B cell (primary cell): ENCODE measurements at regions not wholly inside any gene's neighbourhood (a gene's known extent, or its start where the extent isn't known, plus 50 kb on each side); places are given as distances from the start of the nearest gene placed in this dataset.

Experiments used
- ATAC-seq: fragments of 200-7000 bp; cut with Tn5 transposase; one replicate; pipeline ENCODE4 v1.10.0; 2021; ENCODE audit warnings: low read depth, mild to moderate bottlenecking, moderate number of reproducible peaks, moderate library complexity
- CTCF ChIA-PET: fragments of 350-600 bp; sonication (Branson Sonifier 250); formaldehyde crosslinking; loops from one replicate; lab custom pipeline; 2021; ENCODE audit warnings: antibody characterized with exemption, inconsistent platforms; lab: Charles Lee
- POLR2A ChIA-PET: fragments of 350-600 bp; sonication (Branson Sonifier 250); formaldehyde crosslinking; loops from one replicate; lab custom pipeline; 2021; ENCODE audit warnings: antibody characterized with exemption; lab: Charles Lee
- DNase-seq: peaks from one replicate; pipeline ENCODE4 v3.0.0; 2013
- H2AFZ ChIP-seq: 2 replicates; pipeline ENCODE4 v1.6.1; 2012; ENCODE audit warnings: mild to moderate bottlenecking, low read depth, low read length; ENCODE audit not compliant: insufficient read depth, poor library complexity, severe bottlenecking
- H3K27ac ChIP-seq, 2 donors: 1 replicate in 1 of 2; 2 replicates in 1 of 2; pipeline ENCODE4 v1.5.1; 2012 to 2013; ENCODE audit warnings: low read length in 2 of 2, mild to moderate bottlenecking in 2 of 2, moderate library complexity in 1 of 2
- H3K27me3 ChIP-seq, 4 experiments: fragments of 200-600 bp in 1 of 4; sonication (generic) in 1 of 4; replicated peaks in 1 of 4; 1 replicate in 2 of 4; 2 replicates in 2 of 4; pipeline versions ENCODE4 v1.6.1 to v1.7.0; 2013 to 2016; ENCODE audit warnings: low read length in 3 of 4, mild to moderate bottlenecking in 2 of 4, mixed read lengths in 1 of 4, moderate library complexity in 1 of 4; ENCODE audit not compliant: insufficient read depth in 4 of 4, control insufficient read depth in 3 of 4; ENCODE audit errors: control extremely low read depth in 1 of 4
- H3K36me3 ChIP-seq, 2 experiments: replicated peaks in 1 of 2; 1 replicate in 1 of 2; 2 replicates in 1 of 2; pipeline versions ENCODE4 v1.6.1 to v1.7.1; 2013; ENCODE audit warnings: low read length in 1 of 2; ENCODE audit not compliant: insufficient read depth in 2 of 2, control insufficient read depth in 1 of 2; ENCODE audit errors: control extremely low read depth in 1 of 2, extremely low read depth in 1 of 2
- H3K4me1 ChIP-seq, 2 donors: fragments of 200-600 bp in 1 of 2; sonication (generic) in 1 of 2; 1 replicate in 1 of 2; 2 replicates in 1 of 2; pipeline versions ENCODE4 v1.5.1 to v1.6.1; 2013 to 2017; ENCODE audit warnings: low read length in 2 of 2; ENCODE audit not compliant: control insufficient read depth in 2 of 2, insufficient read depth in 2 of 2
- H3K4me2 ChIP-seq: replicated peaks from 2 replicates; pipeline ENCODE3; 2012; ENCODE audit warnings: mild to moderate bottlenecking, low read depth, low read length; ENCODE audit not compliant: poor library complexity, severe bottlenecking
- H3K4me3 ChIP-seq, 5 experiments: fragments of 200-600 bp in 1 of 5; sonication (generic) in 1 of 5; 1 replicate in 3 of 5; 2 replicates in 2 of 5; pipeline versions ENCODE4 v1.5.1 to v1.7.0; 2011 to 2016; ENCODE audit warnings: low read length in 4 of 5, mild to moderate bottlenecking in 4 of 5, low read depth in 2 of 5, control low read depth in 1 of 5, moderate library complexity in 1 of 5; ENCODE audit not compliant: insufficient read depth in 1 of 5; ENCODE audit errors: control extremely low read depth in 1 of 5, extremely low read depth in 1 of 5
- H3K79me2 ChIP-seq: fragments of 200-600 bp; sonication (generic); one replicate; pipeline ENCODE4 v1.6.0; 2016; ENCODE audit warnings: low read length; ENCODE audit not compliant: control insufficient read depth, insufficient read depth
- H3K9ac ChIP-seq: fragments of 200-600 bp; sonication (generic); 2 replicates; pipeline ENCODE4 v1.6.1; 2017; ENCODE audit warnings: mild to moderate bottlenecking, low read length, moderate library complexity
- H3K9me3 ChIP-seq, 3 donors: one replicate each; pipeline versions ENCODE4 v1.6.1 to v1.7.1; 2013; ENCODE audit warnings: low read length in 2 of 3; ENCODE audit not compliant: control insufficient read depth in 2 of 3, insufficient read depth in 1 of 3; ENCODE audit errors: control extremely low read depth in 1 of 3
- H4K20me1 ChIP-seq: 2 replicates; pipeline ENCODE4 v1.6.0; 2012; ENCODE audit warnings: mild to moderate bottlenecking, low read length; ENCODE audit not compliant: insufficient read depth, control insufficient read depth, poor library complexity, severe bottlenecking
- H3K27ac Mint-ChIP-seq: one replicate; pipeline ENCODE4 v1.8.0; 2021; ENCODE audit warnings: mixed read lengths
- H3K27me3 Mint-ChIP-seq: one replicate; pipeline ENCODE4 v1.8.0; 2021; ENCODE audit warnings: mixed read lengths
- H3K4me1 Mint-ChIP-seq: one replicate; pipeline ENCODE4 v1.8.0; 2021; ENCODE audit warnings: mixed read lengths
- H3K4me3 Mint-ChIP-seq: one replicate; pipeline ENCODE4 v1.8.0; 2021; ENCODE audit warnings: mixed read lengths
- H3K9me3 Mint-ChIP-seq: one replicate; pipeline ENCODE4 v1.8.0; 2022; ENCODE audit warnings: mixed read lengths; ENCODE audit not compliant: insufficient read depth
- CTCF ChIP-seq: fragments of 200-600 bp; IDR thresholded peaks from one replicate; pipeline ENCODE4 v1.8.0; 2022; ENCODE audit warnings: antibody characterized with exemption, mild to moderate bottlenecking
- EZH2 ChIP-seq: IDR thresholded peaks from 2 replicates; pipeline ENCODE4 v1.6.1; 2012; ENCODE audit warnings: borderline replicate concordance, low read depth, mild to moderate bottlenecking, moderate library complexity, low read length; ENCODE audit not compliant: insufficient read depth, poor library complexity, severe bottlenecking
- WGBS: methylation state at CpG from one replicate; pipeline ENCODE4 v1.1.5; 2013; ENCODE audit warnings: missing lambda C conversion rate; ENCODE audit not compliant: insufficient coverage; 5-methylcytosine and 5-hydroxymethylcytosine counted together
- intact Hi-C: fragments of 100-400 bp; cut with micrococcal nuclease; formaldehyde crosslinking; loops from one replicate; pipeline ENCODE4 v1.10.0; 2022

- CTCF ChIA-PET, result no interaction called here
- H3K4me3 ChIP-seq, result no peak overlapping the region
- no peaks in the 10 kb centered on the region for H3K9me3 ChIP-seq
- no peak overlapping the region for H3K9ac ChIP-seq
- Mint-ChIP-seq H3K27ac (no peak overlapping the region), H3K4me3 (no peak overlapping the region), H3K4me1 (no peaks in the 10 kb centered on the region), H3K9me3 (peaks cover 4% of the 10 kb centered on the region), H3K27me3 (peaks cover 10% of the 10 kb centered on the region)
- no peak for ATAC-seq
- POLR2A ChIA-PET, result no interaction called here
- no peak overlapping the region for H2AFZ ChIP-seq
- H4K20me1 ChIP-seq, result no peaks in the 10 kb centered on the region
- H3K27ac ChIP-seq, result no peak overlapping the region
- H3K4me2 ChIP-seq, result no peak overlapping the region
- intact Hi-C loops, result no loop called here
- TF ChIP-seq CTCF, result no peak
- no peak for TF ChIP-seq EZH2
- no peaks in the 10 kb centered on the region for H3K36me3 ChIP-seq
- no peaks in the 10 kb centered on the region for H3K4me1 ChIP-seq
- H3K27me3 ChIP-seq, result peaks cover 0 to 11% (median 0%) of the 10 kb centered on the region in 4 experiments
- no peaks in the 10 kb centered on the region for H3K79me2 ChIP-seq
- DNase-seq, result no peak
- 100% methylated on average over 1 of the region's 4 CpGs for WGBS
These were observed 51.0 kb upstream of the CHCHD3 start for GRCh38 chr7:133132906-133133305.

GRCh38 chr7:133134810-133135209 is 52.9 kb upstream of the CHCHD3 start:
- TF ChIP-seq CTCF, result no peak
- no peak for TF ChIP-seq EZH2
- Histone ChIP-seq H3K4me2 (no peak overlapping the region), H3K9ac (no peak overlapping the region), H3K4me3 (no peak overlapping the region), H3K79me2 (no peaks in the 10 kb centered on the region), H3K4me1 (no peaks in the 10 kb centered on the region), H4K20me1 (no peaks in the 10 kb centered on the region), H2AFZ (no peak overlapping the region), H3K36me3 (no peaks in the 10 kb centered on the region), H3K27ac (no peak overlapping the region), H3K27me3 (peaks cover 0 to 8% (median 0%) of the 10 kb centered on the region in 4 experiments), H3K9me3 (no peaks in the 10 kb centered on the region)
- peaks cover 4% of the 10 kb centered on the region for H3K9me3 Mint-ChIP-seq
- ChIA-PET CTCF (no interaction called here), POLR2A (no interaction called here)
- no peak overlapping the region for H3K4me3 Mint-ChIP-seq
- H3K27ac Mint-ChIP-seq, result no peak overlapping the region
- H3K27me3 Mint-ChIP-seq, result peaks cover 21% of the 10 kb centered on the region
- ATAC-seq (no peak), DNase-seq (no peak)
- H3K4me1 Mint-ChIP-seq, result no peaks in the 10 kb centered on the region
- intact Hi-C loops, result no loop called here
